NCI-H1092 (cell line): ENCODE measurements at regions not wholly inside any gene's neighbourhood (a gene's known extent, or its start where the extent isn't known, plus 50 kb on each side); places are given as distances from the start of the nearest gene placed in this dataset.

Source experiments
- DNase-seq: peaks from one replicate; lab custom pipeline; 2025; lab: John Stamatoyannopoulos, UW

DNA sequence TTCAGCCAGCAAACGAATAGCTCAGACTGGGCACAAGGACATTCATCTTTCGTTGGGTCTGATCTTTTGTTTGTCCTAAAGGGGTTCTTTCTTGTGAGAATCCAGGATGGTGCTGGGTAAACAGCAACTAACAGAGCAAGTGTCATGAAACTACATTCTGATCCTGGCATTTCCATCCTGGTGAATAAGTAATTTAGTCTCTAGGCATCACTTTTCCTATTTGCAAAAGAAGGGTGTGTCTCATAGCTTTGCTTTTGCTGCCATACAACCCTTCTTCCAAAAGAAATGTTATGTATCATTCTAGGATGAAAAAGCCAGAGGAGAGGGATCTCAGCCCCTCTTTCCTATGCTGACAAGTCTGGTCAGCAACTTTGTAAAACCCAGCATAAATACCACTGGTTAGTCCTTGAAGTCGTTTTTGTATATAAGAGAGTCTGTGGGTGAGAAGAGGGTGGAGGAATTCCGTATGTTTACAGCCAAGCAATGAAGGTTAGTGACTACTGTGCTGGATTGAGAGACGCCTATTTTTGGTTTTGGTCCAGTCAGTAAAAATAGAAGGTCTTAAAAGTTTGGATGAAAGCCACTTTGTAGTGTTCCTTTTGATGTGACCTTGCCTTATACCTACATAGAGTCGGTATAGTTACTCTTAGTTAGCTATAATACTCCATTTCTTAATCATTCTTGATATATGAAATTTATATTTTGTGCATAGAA lies 88.4 kb upstream of the SLC25A13 start:
- no peak for DNase-seq

DNA sequence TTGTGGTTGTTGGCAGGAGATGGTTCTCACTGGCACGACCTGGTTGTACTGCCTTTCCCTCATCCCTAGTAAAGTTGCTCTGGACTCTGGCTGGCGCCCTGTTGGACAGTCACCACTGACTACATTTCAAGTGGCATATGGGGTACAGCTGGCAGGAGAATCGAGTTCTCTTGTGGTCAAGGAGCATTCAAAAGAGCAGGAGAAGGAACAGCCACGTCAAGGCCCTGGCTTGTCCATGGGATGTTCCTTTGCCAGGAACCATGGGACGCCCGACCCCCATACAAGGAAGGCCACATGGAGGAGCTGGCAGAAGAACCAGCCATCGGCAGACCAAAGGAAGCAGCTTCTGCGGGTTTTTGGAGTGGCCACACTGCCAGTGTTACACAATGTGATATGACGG lies 87.0 kb upstream of the SLC25A13 start:
- no peak for DNase-seq

DNA sequence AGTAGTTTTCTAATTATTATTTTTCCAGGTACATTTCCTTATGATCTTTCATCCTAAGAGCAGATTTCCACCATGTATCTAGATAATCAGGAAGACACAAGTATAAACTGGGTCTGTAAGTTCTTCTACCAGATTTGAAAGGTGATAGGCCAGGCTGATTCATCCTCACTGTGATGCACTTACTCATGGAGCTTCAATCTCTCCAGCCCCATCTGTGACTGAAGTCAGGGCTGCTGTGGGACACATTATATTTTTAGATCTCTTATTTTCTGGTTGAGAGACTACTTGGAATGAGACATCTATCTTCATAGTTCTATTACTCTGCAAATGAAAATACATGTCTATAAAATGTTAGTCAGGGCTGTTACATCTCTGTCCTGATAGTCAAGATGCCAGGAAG lies 85.5 kb upstream of the SLC25A13 start:
- no peak for DNase-seq

DNA sequence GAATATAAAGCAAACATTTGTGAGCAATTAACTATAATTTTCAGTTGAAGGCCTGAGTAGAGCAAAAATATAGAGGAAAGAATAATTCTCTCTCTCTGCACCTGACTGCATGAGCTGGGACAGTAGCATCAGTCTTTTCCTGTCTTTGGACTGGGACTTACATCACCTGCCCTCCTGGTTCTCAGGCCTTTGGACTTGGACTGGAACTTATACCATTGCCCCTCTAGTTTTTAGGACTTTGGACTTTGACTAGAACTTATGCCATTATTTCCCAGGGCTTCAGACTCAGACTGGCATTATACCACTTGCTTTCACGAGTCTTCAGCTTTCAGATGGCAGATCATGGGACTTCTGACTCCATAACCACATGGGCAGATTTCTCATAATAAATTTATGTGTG lies 81.0 kb upstream of the SLC25A13 start:
- no peak for DNase-seq

DNA sequence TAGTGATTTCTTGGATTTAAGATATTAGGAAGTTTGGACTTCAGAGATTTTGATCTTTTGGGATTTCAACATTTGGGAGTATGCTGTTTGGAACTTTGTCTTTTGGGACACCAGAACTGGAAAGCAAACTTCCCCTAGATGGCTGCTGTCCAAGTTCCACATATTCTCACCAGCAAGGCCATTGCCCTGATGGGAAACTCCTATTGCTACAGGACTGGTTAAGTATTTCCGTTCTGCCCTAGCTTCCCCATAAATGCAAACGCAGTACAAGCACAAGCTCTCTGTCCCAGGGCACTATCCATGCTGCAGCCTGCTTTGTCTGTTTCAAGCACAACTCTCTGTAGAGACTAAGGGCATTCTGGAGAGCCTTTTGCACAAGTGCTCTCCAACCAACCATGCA lies 79.3 kb upstream of the SLC25A13 start:
- DNase-seq: no peak

DNA sequence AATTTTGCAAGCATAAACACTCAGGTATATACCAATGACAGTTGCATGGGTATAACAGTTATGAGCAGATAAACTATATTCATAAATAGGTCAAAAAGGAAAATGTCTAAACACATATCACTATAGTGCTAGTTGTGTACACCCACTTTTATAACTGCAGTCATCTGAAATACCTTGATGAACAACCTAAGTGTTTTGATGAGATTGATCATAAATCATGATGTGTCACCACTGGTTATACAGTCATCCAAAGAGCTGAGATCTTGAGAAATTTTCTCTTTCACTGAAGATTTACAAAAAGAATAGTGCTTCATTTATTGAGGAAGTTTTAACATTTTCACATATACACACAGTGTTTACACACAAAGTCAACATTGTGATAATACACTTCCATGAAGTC lies 78.6 kb upstream of the SLC25A13 start:
- no peak for DNase-seq

DNA sequence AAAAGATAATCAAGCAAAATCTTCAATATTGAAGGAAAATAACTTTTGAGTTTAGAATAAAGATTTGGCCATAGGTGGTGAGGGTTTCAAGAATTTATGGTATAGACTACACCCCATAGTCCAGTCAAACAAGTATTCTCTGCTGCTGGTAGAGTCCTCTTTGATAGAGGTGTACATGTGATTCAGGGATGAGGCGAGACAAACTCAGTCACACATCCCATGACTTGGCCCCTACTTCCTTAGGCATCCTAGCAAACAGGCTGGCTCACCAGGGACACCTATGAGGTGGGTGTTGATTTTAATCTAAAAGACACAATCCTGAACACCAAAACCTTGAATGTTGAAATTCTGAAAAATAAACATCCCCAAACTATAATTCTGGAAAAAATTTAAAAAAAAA lies 78.1 kb upstream of the SLC25A13 start:
- DNase-seq: no peak

DNA sequence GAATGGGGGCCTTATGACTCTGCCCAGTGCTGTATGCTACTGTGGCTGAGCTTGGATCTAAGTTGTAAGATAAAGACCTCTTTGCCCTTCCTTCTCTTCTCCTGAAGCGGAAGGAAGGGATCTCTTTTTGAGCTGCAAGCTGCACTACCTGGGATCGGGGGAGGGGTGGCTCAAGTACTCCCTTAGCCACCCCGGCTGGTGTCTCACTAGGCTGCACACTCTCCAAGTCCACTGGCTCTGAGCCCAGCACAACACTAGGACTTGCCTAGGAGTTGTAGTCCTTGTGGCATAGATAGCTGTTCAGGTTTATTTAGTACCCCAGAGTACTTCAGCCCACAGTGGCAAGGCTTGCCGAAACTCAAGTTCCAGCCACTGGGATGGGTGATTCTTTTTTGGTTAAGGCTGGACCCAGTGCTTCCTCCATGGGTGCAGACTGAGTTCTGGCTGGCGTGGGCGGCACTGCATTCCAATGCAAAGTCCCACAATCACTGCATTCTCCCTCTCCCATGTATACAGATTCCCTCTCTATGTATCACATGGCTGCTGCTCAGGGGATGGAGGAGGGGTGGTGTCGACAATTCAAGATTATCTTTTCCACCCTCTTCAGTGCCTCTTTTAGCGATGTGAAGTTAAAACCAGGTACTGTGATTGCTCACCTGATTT lies 76.2 kb upstream of the SLC25A13 start:
- DNase-seq: no peak

DNA sequence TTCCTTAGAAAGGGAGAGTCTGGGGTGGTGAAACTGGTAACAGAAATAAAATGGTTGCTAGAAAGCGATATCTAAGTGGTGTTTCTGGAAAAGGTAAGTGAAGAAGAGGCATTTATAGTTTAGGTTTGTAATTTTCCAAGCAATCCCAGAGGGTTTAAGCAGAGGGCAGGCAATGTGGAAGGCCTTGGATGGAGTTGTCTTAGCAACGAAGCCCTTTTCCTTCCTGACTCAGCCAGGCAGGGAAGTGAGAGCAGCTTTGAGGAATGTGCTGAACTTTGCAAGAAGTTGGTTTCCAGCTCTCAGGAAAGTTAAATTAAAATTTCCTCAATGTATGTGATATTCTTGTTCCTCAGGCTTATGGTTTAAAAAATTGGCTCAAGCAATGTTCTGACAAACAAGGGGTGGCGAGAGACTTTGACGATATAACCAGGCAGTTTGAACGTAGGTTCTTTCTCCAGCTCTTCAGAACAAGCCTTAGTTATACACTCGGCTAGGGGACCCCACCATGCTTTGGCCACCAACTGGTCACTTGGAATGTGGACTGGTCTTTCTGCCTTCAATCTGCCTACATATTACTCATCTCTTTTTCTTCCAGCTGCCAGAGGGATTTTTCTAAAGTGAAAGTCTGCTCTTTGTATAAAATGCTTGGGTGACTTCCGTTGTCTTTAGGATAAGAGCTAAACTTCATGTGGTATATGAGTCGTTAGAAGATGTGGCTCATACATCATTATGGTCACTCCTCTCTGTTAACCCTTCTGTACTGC lies 66.9 kb upstream of the SLC25A13 start:
- no peak for DNase-seq

DNA sequence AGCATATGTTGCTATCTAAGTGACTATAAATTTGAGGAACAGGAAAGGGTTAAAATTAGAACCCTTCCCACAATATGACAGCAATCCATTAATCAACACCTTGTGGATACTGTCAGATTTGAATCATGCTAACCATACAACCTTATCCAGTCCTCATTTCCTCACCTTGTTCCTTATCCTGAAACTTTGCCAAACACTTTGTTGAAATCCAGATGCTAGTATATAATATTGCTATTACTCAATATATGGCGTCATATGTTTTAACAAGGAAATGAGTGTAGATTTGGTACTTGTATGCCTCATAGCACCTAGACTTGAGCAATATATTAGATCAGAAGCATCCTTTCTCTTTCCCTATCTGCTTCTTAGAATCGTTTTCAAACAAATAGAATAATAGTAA lies 66.3 kb upstream of the SLC25A13 start:
- no peak for DNase-seq

DNA sequence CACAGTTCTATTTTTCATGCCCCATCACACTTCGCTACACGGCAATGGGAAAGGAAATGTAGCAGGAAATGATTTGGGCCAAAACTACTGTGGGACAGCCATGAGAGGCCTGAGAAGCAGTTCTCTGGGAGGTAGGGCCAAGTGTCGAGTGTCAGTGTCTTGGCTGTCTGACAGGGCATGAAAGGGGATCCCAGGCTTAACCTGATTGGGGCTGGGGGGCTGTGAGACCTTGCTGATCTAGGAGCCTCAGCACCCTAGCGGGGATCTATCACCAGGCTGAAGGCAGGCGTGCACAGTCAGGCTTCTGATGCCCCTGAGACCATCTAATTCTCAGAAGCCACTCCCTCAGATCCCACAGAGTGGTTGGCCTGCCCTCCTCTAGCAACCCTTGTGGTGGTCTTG lies 58.2 kb upstream of the SLC25A13 start:
- peak; percentile 83 for DNase-seq

DNA sequence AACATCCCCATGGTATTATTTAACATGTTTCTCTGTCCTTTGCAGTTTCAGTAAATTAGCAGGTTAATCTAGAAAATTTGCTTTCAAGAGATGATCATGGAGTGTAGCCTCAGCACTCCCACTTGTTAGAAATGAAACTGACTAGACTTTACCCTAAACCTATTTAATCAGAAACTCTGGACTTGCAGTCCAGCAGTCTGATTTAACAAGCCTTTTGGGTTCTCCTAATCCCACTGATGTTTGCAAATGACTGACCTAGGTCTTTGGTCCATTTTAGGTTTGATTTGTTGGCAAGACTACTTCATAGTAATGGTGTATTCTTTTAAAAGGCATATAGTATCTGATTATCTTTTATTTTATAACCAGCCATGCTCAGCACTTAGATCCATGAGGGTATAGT lies 55.5 kb upstream of the SLC25A13 start:
- DNase-seq: no peak
